ENCODE measurements at regions not wholly inside any gene's neighbourhood (a gene's known extent, or its start where the extent isn't known, plus 50 kb on each side); places are given as distances from the start of the nearest gene placed in this dataset.

DNA sequence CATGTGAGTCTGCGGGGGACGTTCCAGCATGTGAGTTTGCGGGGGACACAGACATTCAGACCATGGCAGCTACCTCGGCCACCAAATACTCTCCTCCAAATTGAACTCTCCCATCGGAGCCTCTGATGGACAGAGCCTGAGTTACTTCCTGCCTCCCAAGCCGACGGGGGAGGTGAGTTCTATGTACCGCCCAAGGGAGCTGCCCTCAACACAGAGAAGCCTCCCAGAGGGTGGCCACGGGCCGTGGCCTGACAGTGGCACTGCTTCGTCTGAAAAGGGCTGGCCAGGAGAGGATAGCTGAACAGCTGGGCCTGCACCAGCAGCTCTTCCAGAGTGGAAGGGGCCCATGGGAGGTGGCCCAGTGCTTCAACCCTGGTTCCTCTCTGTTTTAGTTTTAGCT is 274.5 kb upstream of the PPP2R2D start:
- peaks cover 0 to 4% of the 10 kb centered on the region in 2 donors for H3K27me3 ChIP-seq
- no peaks in the 10 kb centered on the region for H3K4me1 ChIP-seq
- DNase-seq (ENCODE audit: low spot score in 2 of 2) = no peak
- TF ChIP-seq, protein P1, sequence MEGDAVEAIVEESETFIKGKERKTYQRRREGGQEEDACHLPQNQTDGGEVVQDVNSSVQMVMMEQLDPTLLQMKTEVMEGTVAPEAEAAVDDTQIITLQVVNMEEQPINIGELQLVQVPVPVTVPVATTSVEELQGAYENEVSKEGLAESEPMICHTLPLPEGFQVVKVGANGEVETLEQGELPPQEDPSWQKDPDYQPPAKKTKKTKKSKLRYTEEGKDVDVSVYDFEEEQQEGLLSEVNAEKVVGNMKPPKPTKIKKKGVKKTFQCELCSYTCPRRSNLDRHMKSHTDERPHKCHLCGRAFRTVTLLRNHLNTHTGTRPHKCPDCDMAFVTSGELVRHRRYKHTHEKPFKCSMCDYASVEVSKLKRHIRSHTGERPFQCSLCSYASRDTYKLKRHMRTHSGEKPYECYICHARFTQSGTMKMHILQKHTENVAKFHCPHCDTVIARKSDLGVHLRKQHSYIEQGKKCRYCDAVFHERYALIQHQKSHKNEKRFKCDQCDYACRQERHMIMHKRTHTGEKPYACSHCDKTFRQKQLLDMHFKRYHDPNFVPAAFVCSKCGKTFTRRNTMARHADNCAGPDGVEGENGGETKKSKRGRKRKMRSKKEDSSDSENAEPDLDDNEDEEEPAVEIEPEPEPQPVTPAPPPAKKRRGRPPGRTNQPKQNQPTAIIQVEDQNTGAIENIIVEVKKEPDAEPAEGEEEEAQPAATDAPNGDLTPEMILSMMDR (IDR thresholded peaks at IDR 0.05) = no peak
- TF ChIP-seq POLR2AphosphoS5 (IDR thresholded peaks at IDR 0.05) (no peak), POLR2A (IDR thresholded peaks at IDR 0.05) (no peak)
- no peak overlapping the region for H3K4me3 ChIP-seq
- intact Hi-C loops (cut with DNase I; ENCODE audit: low total_unique reads) = no loop called here
- H3K9me3 ChIP-seq = peaks cover 7 to 20% of the 10 kb centered on the region in 2 donors
- H3K36me3 ChIP-seq = no peaks in the 10 kb centered on the region
- no peak overlapping the region for H3K27ac ChIP-seq

DNA sequence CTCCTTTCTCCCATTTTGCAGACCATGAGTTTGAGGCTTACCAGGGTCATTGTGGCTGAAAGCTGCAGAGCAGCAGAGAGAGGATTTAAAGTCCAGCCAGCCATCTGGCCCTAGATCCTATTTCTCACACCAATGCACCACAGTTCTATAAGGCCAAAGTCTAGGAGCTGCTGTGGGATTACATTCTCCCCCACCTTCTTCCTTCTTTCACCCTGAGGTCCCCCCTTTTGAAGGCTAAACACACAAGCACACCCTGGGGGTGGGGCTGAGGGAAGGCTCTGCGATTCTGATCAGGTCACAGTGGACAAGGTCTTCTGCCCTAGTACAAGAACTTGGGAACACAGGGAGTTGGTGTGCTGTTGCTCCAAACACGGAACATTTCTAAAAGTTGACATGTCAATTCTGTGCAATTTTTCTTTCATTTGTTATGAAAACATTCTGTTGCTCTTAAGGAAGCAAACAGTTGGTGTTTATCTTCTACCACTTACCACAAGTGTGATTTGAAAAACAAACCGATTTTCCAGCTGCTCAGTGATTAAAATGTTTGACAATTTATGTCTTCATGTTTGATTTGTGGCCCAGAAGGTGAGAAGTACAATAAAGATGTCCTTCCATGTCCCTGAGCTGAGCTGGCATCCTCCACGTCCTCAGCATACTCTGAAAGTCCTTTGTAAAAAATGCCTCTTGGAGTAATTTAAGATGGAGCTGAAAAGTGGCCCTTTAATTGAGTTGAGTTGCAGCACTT is 271.6 kb upstream of the PPP2R2D start:
- H3K36me3 ChIP-seq = no peaks in the 10 kb centered on the region
- H3K4me3 ChIP-seq = no peak overlapping the region
- no peaks in the 10 kb centered on the region for H3K4me1 ChIP-seq
- TF ChIP-seq POLR2AphosphoS5 (IDR thresholded peaks at IDR 0.05) = no peak
- intact Hi-C loops (cut with DNase I; ENCODE audit: low total_unique reads) = no loop called here
- no peaks in the 10 kb centered on the region for H3K27me3 ChIP-seq
- H3K27ac ChIP-seq = no peak overlapping the region
- no peak for DNase-seq (ENCODE audit: low spot score in 2 of 2)
- peaks cover 7 to 20% of the 10 kb centered on the region in 2 donors for H3K9me3 ChIP-seq

DNA sequence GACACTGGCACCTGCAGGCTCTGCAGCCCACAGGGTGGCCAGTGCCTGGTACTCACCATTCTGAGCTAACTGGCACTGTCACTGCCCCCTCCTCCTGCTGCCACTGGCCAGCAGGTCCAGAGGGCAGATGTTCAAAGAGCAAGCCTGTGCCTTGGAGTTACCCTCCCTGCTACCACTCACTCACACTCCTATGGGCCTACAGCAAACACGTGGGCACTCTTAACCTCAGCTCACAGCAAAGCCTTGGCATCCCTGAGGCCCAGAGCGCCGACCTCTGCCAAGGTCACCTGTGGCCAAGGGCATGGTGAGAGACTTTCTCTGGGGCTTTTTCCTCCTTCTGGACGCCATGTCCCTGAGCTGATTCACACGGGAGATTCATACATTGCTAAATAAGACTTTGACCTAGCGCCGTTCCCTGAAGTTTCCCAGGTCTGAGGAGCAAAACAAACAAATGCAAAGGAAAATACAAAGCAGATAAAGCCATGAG is 270.0 kb upstream of the PPP2R2D start:
- intact Hi-C loops (cut with DNase I; ENCODE audit: low total_unique reads) = no loop called here
- TF ChIP-seq, protein P1 (IDR thresholded peaks at IDR 0.05) = no peak
- TF ChIP-seq POLR2A (IDR thresholded peaks at IDR 0.05) = no peak
- TF ChIP-seq POLR2AphosphoS5 (IDR thresholded peaks at IDR 0.05) = no peak
- Histone ChIP-seq H3K27me3 (no peaks in the 10 kb centered on the region), H3K9me3 (peaks cover 0 to 20% of the 10 kb centered on the region in 2 donors), H3K27ac (no peak overlapping the region), H3K4me3 (no peak overlapping the region), H3K36me3 (no peaks in the 10 kb centered on the region), H3K4me1 (no peaks in the 10 kb centered on the region)
- no peak for DNase-seq (ENCODE audit: low spot score in 2 of 2)

DNA sequence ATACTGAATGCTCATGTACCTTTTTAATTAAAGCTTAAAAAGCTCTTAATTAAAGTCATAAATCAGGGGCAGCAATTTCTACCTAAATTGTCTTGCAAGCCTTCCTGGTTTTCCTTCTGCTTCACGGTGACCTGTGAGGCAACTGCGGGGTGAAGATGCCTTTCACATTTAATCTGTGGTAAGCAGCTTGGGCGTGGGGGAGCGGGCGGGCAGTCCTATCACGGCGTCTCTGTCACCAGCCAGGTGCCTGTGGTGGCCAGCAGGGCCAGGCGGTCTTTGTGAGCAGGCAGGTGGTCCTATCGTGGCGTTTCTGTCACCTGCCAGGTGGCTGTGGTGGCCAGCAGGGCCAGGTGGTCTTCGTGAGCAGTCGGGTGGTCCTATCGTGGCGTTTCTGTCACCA is 269.2 kb upstream of the PPP2R2D start:
- H3K27me3 ChIP-seq = no peaks in the 10 kb centered on the region
- no peak overlapping the region for H3K27ac ChIP-seq
- intact Hi-C loops (cut with DNase I; ENCODE audit: low total_unique reads) = no loop called here
- no peak for TF ChIP-seq POLR2A (IDR thresholded peaks at IDR 0.05)
- TF ChIP-seq, protein P1 (IDR thresholded peaks at IDR 0.05) = no peak
- no peak for TF ChIP-seq POLR2AphosphoS5 (IDR thresholded peaks at IDR 0.05)
- H3K4me3 ChIP-seq = no peak overlapping the region
- no peaks in the 10 kb centered on the region for H3K36me3 ChIP-seq
- H3K4me1 ChIP-seq = no peaks in the 10 kb centered on the region
- peaks cover 0 to 20% of the 10 kb centered on the region in 2 donors for H3K9me3 ChIP-seq
- no peak for DNase-seq (ENCODE audit: low spot score in 2 of 2)

DNA sequence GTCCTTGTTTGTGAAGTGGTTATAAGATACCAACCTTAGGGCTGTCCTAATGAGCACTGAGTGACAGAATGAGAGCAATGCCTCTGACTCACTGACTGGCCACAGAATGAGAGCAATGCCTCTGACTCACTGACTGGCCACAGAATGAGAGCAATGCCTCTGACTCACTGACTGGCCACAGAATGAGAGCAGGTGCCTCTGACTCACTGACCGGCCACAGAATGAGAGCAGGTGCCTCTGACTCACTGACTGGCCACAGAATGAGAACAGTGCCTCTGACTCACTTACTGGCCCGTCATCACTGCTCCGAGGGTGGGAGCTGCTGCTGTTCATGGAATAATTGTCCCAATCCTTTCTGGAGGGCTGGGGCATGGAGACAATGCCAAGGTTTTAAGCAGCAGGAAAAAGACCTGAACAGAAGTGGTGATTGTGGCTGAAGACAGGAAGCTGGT is 265.2 kb upstream of the PPP2R2D start:
- no peaks in the 10 kb centered on the region for H3K4me1 ChIP-seq
- H3K27me3 ChIP-seq = no peaks in the 10 kb centered on the region
- H3K9me3 ChIP-seq = peaks cover 9 to 17% of the 10 kb centered on the region in 2 donors
- H3K36me3 ChIP-seq = no peaks in the 10 kb centered on the region
- no peak for TF ChIP-seq POLR2AphosphoS5 (IDR thresholded peaks at IDR 0.05)
- TF ChIP-seq, protein P1 (IDR thresholded peaks at IDR 0.05) = no peak
- no peak for TF ChIP-seq POLR2A (IDR thresholded peaks at IDR 0.05)
- H3K4me3 ChIP-seq = no peak overlapping the region
- no peak overlapping the region for H3K27ac ChIP-seq
- intact Hi-C loops (cut with DNase I; ENCODE audit: low total_unique reads) = no loop called here
- DNase-seq (ENCODE audit: low spot score in 2 of 2) = no peak
